K562 (cell line): ENCODE measurements at regions not wholly inside any gene's neighbourhood (a gene's known extent, or its start where the extent isn't known, plus 50 kb on each side); places are given as distances from the start of the nearest gene placed in this dataset.

Experiments
- ATF6 ChIP-seq: sonication (generic); formaldehyde crosslinking; IDR thresholded peaks from 2 replicates; pipeline ENCODE4 v1.4.0; 2020; ENCODE audit warnings: mild to moderate bottlenecking, missing genetic modification reagents
- HDAC6 ChIP-seq: IDR thresholded peaks from 2 replicates; pipeline ENCODE4 v1.6.1; 2012; ENCODE audit warnings: low read depth, mild to moderate bottlenecking, control low read depth, inconsistent platforms, low read length, moderate library complexity
- NR3C1 ChIP-seq: sonication (generic); formaldehyde crosslinking; IDR thresholded peaks from 2 replicates; pipeline ENCODE4 v1.8.1; 2022; ENCODE audit warnings: missing genetic modification reagents
- NRF1 ChIP-seq, 2 experiments: fragments of 450-650 bp; IDR thresholded peaks in 1 of 2; conservative IDR thresholded peaks in 1 of 2; 2 replicates each; pipeline ENCODE4 v1.6.1; 2014; ENCODE audit warnings: mild to moderate bottlenecking in 2 of 2
- PRPF4 ChIP-seq: fragments of 200-400 bp; formaldehyde crosslinking; IDR thresholded peaks from one replicate; pipeline ENCODE4 v1.6.1; 2017; ENCODE audit warnings: low read length, low read depth, mild to moderate bottlenecking; ENCODE audit not compliant: insufficient read depth, poor library complexity, severe bottlenecking
- RHOXF2B ChIP-seq: fragments of 250-450 bp; sonication (Bioruptor Pico); conservative IDR thresholded peaks from 2 replicates; pipeline ENCODE4 v1.5.1; 2021
- SMAD2 ChIP-seq: fragments of 150-350 bp; IDR thresholded peaks from 2 replicates; pipeline ENCODE4 v1.6.1; 2014; ENCODE audit warnings: low read depth, mild to moderate bottlenecking, low read length
- SNRNP70 ChIP-seq: fragments of 200-400 bp; formaldehyde crosslinking; optimal IDR thresholded peaks from 2 replicates; pipeline ENCODE3; 2017; ENCODE audit warnings: low read depth, low read length
- TF ChIP-seq, protein P1 (sequence below), 3 experiments: IDR thresholded peaks in 2 of 3; conservative IDR thresholded peaks in 1 of 3; 2 replicates each; pipeline ENCODE4 v1.5.1; 2011 to 2012; ENCODE audit warnings: low read length in 3 of 3, mild to moderate bottlenecking in 3 of 3, control low read depth in 2 of 3, improper control_type of control experiment in 1 of 3, inconsistent platforms in 1 of 3, low read depth in 1 of 3, mixed read lengths in 1 of 3, moderate library complexity in 1 of 3; ENCODE audit not compliant: insufficient read depth in 2 of 3

GRCh38 chr2:6535572-6535971, 330.1 kb downstream of the CMPK2 start:
- TF ChIP-seq SMAD2 (no peak), NRF1 (conservative IDR thresholded peaks at IDR 0.05 in 1 of 2, IDR thresholded peaks at IDR 0.05 in 1 of 2) (no peak), ATF6 (CRISPR knock-in tag) (no peak), NR3C1 (CRISPR knock-in tag) (no peak), PRPF4 (no peak), RHOXF2B (CRISPR knock-in tag) (no peak), HDAC6 (no peak), SNRNP70 (no peak)
- TF ChIP-seq, protein P1, sequence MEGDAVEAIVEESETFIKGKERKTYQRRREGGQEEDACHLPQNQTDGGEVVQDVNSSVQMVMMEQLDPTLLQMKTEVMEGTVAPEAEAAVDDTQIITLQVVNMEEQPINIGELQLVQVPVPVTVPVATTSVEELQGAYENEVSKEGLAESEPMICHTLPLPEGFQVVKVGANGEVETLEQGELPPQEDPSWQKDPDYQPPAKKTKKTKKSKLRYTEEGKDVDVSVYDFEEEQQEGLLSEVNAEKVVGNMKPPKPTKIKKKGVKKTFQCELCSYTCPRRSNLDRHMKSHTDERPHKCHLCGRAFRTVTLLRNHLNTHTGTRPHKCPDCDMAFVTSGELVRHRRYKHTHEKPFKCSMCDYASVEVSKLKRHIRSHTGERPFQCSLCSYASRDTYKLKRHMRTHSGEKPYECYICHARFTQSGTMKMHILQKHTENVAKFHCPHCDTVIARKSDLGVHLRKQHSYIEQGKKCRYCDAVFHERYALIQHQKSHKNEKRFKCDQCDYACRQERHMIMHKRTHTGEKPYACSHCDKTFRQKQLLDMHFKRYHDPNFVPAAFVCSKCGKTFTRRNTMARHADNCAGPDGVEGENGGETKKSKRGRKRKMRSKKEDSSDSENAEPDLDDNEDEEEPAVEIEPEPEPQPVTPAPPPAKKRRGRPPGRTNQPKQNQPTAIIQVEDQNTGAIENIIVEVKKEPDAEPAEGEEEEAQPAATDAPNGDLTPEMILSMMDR (IDR thresholded peaks at IDR 0.05 in 2 of 3, conservative IDR thresholded peaks at IDR 0.05 in 1 of 3; ENCODE audit: insufficient read depth in 2 of 3, low read depth in 1 of 3, low read length in 3 of 3): no peak
